UCSD-AML1 (cell line): ENCODE measurements at regions not wholly inside any gene's neighbourhood (a gene's known extent, or its start where the extent isn't known, plus 50 kb on each side); places are given as distances from the start of the nearest gene placed in this dataset.
A peak's percentile ranks its signal among the peaks of the same experiment; 100 is the strongest.

Source experiments
- DNase-seq: peaks from one replicate; lab custom pipeline; 2025; ENCODE audit not compliant: unreplicated experiment; lab: John Stamatoyannopoulos, UW

DNA sequence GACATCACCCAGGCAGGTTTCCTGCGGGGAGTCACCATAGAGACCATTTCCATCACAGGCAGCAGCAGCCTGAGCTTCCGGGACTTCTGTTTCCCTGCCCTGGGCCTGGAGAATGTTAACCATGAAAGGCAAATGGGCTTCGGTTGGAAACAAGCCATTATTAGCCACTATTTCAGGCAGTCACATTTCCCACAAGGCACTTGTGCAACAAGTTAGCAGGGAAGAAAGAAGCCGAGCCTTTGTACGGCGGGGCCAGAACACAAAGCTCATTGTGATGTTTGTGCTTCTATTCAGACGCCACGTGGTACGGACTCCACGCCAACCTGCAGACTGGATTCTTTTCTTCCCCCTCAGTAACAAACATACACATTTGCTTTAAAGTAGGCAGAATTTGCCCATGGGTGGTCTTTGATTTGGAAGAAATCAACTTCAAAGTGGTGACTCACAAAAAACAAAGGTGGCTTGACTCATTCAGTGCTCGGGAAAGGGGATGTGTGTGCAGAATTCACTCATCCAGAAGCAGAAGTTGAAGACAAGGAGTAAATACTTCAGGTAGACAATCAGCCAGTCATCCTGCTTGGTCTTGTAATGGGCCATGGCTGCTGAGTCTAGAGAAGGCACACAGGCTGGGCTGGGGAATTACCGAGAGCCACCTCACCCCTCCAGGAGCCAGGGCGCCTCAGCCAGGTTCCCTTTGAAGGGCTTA, 154.2 kb upstream of the PRMT8 start:
- no peak for DNase-seq

DNA sequence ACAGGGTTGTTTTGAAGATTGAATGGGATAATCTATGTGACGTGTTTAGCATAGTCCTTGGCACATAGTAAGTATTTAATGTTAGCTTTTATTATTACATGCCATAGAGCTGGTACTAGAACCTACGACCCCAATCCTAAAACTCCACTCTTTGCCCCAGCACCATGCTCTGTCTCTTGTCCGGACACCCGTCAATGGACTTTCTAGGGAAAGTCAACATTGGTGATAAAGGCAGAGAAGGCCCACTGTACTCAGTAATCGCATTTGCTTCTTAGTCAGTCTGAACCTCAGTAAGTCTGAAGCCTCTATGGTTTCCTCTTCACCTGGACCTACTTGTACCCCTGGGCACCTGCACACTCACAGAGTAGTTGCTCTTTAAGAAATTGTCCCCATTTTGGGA, 153.1 kb upstream of the PRMT8 start:
- no peak for DNase-seq

GRCh38 chr12:3339221-3339620, 151.8 kb upstream of the PRMT8 start:
- no peak for DNase-seq

DNA sequence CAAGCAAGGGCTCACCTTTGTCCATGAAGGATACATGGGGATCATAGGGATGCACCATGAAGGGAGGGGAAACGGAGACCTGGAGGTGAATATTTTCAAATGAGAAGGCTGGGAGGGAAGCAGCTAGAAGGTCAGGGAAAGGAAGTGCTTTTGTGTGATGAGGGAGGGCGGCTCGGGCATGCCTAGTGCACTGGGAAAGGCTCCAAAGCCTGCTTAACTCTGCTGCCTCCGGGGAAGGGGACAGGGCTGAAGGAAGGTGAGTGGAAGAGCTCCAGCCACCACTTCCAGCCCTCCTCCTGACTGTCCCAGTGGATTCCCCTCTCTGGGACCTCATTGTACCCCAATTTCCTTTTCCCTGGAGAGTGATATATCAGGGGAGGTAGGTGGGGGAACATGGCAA, 149.4 kb upstream of the PRMT8 start:
- no peak for DNase-seq

GRCh38 chr12:3342051-3342450, 149.0 kb upstream of the PRMT8 start:
- peak; percentile 21 for DNase-seq

GRCh38 chr12:3348055-3348454, 142.9 kb upstream of the PRMT8 start:
- DNase-seq: no peak

DNA sequence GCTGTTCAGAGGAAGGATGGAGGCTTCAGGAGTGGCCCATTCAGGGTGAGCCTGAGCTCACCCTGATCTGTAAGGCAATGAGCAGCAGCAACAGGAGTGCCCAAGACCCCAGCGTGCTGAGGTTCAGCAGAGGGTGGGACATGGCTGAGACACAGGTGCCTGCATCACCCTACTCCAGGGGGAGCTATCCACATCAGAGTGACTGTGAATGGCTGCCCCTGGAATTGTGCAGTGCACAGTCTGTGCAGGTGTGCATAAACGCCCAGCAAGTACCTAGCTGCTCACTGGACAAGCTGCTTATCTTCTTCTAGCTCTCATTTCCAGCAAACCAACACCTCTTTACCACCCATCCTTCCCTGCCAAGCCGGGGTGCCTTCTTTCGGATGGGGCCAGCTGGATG, 140.6 kb upstream of the PRMT8 start:
- DNase-seq: no peak

DNA sequence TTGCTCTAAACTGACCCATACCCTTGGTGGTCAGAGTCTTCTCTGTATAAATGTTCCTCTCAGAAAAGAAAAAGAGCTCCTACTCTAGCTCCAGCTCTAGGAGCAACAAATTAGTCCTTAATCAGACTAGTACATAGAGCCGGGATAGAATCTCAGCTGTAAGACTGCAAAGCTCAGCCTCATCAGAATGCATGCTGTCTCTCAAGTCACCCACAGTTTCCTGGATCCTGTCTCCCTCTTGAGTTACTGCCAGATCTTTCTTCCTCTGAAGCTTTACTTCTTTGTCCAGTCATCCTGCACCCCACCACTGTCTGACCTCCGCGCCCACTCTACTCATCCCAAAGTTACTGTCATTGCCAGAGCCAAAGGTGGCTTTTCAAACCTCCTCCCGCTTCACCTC, 139.3 kb upstream of the PRMT8 start:
- no peak for DNase-seq

- no peak for DNase-seq
Observed at GRCh38 chr12:3352230-3352629, 138.8 kb upstream of the PRMT8 start.

- DNase-seq: no peak
Observed at GRCh38 chr12:3353621-3354020, 137.4 kb upstream of the PRMT8 start.

DNA sequence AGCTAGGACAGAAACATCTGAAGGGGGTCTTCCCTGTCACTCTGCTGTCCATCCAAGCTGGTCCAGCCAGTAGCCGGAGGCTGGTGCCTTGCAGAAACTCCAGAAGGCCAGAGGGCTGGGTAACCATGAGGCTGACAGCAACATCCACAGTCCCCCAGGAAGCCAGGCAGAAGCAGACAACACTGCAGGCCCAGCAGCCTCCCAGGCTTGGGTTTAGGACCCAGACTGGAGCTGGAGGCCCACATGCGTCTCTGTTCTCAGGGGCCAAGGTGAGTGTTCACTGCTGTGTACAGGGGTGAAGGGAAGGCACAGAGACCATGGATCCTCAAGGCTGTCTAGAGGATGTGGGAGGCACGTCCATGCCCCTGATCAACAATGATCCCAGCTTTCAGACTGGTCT, 136.4 kb upstream of the PRMT8 start:
- no peak for DNase-seq

- DNase-seq: no peak
Observed at GRCh38 chr12:3355378-3355900, 135.6 kb upstream of the PRMT8 start.

- DNase-seq: no peak
Observed at GRCh38 chr12:3357950-3358525, 133.0 kb upstream of the PRMT8 start.

DNA sequence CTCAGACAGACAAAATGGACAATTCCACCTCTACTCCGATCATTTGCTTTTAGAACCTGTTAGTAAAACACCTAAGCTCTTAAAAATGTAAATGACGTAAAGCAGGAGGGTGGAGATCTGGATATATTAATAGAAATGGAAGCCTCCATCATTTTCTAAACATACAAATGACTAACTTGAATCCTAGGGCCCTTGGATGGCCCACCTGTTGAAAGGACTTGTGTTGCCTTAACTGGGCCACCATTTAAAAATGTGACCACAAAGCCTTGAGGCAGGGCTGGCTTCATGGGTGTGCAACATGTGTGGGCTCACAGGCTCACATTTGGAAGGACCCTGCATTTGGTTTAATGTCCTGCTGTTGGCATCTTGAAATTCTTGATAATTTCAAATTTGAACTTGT, 131.5 kb upstream of the PRMT8 start:
- no peak for DNase-seq

- no peak for DNase-seq
Observed at GRCh38 chr12:3361146-3361545, 129.9 kb upstream of the PRMT8 start.

DNA sequence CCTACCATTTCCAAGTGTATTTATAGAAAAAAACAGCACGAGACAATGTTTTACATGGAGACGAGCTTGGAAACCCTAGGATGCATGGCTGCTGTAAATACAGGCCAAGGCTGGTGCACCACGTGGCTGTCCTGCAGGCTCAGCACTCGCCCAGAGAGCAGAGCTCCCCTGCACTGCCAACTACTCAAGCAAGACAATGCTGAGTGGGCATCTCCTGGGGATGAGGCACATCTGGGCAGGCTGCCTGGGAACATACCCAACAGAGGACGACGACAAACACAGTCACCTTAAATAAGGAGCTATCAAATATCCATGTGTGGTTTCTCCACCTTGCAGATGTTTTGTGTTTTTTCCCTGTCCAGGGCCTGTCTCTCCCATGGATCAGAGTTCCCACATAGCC, 128.3 kb upstream of the PRMT8 start:
- no peak for DNase-seq

- DNase-seq: peak; percentile 34
Observed at GRCh38 chr12:3363608-3364007, 127.4 kb upstream of the PRMT8 start.

GRCh38 chr12:3364226-3364625, 126.8 kb upstream of the PRMT8 start:
- no peak for DNase-seq

DNA sequence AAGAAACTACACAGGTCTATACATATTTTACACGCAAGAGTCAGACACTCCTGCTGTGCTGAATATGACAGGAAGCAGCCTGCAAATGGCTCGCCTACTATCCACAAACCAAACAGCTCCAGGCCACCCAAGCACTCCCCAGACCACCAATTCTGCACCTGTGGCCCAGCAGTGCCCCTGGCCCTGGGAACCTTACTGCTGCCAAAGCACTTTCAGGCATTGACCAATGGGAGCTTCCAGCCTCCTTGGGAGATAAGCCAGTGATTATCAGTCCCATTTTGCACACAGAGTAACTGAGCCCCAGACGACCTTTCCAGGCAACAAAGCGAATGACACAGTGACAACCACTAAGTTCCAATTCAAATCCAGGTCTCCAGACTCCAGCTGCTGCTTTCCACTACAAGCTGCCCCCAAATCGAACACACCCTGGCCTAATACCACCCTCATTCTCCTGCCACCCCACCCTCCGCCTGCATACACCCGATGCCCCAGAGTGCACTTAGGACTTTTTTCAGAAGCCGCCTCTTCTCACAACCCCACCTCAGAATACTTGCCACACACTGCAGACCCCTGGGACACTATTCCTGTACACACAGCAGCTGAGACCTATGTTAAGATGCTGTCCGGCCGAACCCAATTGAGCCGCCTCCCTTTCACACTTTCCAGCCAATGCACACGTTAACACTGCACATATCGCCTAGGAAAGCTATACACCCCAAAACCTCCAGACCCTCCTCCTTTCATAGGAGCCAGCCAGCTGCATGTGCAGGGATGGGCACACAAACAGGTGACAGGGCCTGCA, 126.1 kb upstream of the PRMT8 start:
- DNase-seq: no peak

DNA sequence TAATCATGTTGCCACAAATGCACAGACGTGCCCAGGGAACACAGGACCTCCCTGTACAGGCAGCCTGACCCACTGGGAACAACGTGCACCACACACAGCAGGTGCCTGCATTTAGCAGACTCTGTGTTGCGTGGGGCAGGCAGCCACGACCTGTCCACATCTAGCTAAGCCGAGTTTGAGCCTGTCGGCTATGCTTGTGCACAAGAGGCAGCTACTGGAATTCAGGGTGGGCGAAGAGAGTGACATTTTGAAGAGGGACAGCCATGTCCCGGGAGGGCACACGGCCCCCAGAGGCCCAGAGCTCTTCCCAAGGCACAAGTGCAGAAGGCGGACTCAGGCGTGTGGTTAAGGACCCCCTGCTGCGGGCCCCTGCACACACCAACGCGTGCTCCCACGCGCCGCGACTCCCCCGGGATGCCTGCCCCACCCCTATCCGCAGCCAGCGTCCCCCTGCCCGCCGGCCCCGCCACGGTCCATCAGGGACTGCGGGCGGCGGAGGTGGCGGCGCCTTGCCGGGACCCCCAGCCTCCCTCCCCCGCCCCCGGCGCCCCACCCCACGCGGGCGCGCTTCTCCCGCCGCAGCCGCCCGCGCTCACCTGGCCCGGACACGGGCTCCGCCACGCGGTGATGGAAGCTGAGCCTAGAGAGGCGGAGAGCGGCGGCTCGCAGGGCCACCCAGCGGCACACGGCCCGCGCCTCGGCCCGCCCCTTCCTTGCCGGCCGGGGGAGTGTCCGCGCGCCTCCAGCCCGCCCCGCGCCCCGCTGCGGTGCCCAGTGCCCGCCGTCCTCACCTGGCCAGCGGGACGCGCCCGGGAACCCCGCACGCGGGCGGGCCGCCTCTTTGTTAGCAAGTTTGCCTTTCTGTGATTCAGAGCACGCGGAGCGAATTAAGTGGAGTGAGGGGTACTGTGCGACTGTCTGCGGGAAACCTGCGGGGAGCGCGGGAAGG, 125.3 kb upstream of the PRMT8 start:
- DNase-seq: no peak
